HEK293 (cell line): ENCODE measurements at regions not wholly inside any gene's neighbourhood (a gene's known extent, or its start where the extent isn't known, plus 50 kb on each side); places are given as distances from the start of the nearest gene placed in this dataset.

ENCODE experiments used
- CTCF ChIA-PET: fragments of 350-600 bp; formaldehyde crosslinking; extraction: SDS; loops from one replicate; lab custom pipeline; 2021; ENCODE audit warnings: antibody characterized with exemption; lab: Yijun Ruan, JAX
- POLR2A ChIA-PET: fragments of 300-600 bp; formaldehyde crosslinking; extraction: SDS; loops from one replicate; lab custom pipeline; 2020; ENCODE audit warnings: antibody characterized with exemption, inconsistent platforms; lab: Yijun Ruan, JAX
- H3K27ac ChIP-seq: fragments of 200-500 bp; sonication (Bioruptor generic); 2 replicates; pipeline ENCODE4 v1.5.1; 2014; ENCODE audit warnings: low read depth, low read length, control low read depth, inconsistent platforms; ENCODE audit errors: extremely low read depth
- H3K36me3 ChIP-seq, 2 experiments: fragments of 200-500 bp in 1 of 2; sonication (Bioruptor generic) in 1 of 2; 1 replicate in 1 of 2; 2 replicates in 1 of 2; pipeline ENCODE4 v1.5.1; 2014 to 2017; ENCODE audit warnings: inconsistent platforms in 2 of 2, low read length in 2 of 2; ENCODE audit not compliant: control insufficient read depth in 2 of 2, insufficient read depth in 1 of 2
- H3K4me1 ChIP-seq: fragments of 200-500 bp; sonication (Bioruptor generic); 2 replicates; pipeline ENCODE4 v1.5.1; 2014; ENCODE audit warnings: mild to moderate bottlenecking, low read length, inconsistent platforms; ENCODE audit not compliant: control insufficient read depth, insufficient read depth
- H3K4me3 ChIP-seq: 2 replicates; pipeline ENCODE4 v1.5.1; 2011; ENCODE audit warnings: low read depth, mild to moderate bottlenecking, control low read depth, low read length, moderate library complexity
- H3K9me3 ChIP-seq: fragments of 200-500 bp; sonication (Bioruptor generic); 2 replicates; pipeline ENCODE4 v1.5.1; 2014; ENCODE audit warnings: low read depth, low read length, inconsistent platforms; ENCODE audit not compliant: control insufficient read depth, insufficient read depth
- AEBP2 ChIP-seq: fragments of 450-650 bp; formaldehyde crosslinking; IDR thresholded peaks from 2 replicates; pipeline ENCODE4 v1.5.1; 2016; ENCODE audit warnings: missing biosample characterization, missing genetic modification characterization, borderline replicate concordance
- CTCF ChIP-seq: fragments of 450-650 bp; formaldehyde crosslinking; IDR thresholded peaks from 2 replicates; pipeline ENCODE4 v1.5.1; 2016; ENCODE audit warnings: missing biosample characterization, missing genetic modification characterization
- GLI4 ChIP-seq: fragments of 450-650 bp; formaldehyde crosslinking; IDR thresholded peaks from 2 replicates; pipeline ENCODE4 v1.5.1; 2016; ENCODE audit warnings: missing biosample characterization, missing genetic modification characterization
- HOXA7 ChIP-seq: sonication (generic); formaldehyde crosslinking; IDR thresholded peaks from 2 replicates; pipeline ENCODE4 v1.8.1; 2022; ENCODE audit warnings: missing genetic modification reagents, borderline replicate concordance
- INSM2 ChIP-seq: fragments of 450-650 bp; formaldehyde crosslinking; IDR thresholded peaks from 2 replicates; pipeline ENCODE4 v1.5.1; 2016; ENCODE audit warnings: missing biosample characterization, missing genetic modification characterization
- KLF1 ChIP-seq: fragments of 450-650 bp; formaldehyde crosslinking; IDR thresholded peaks from 2 replicates; pipeline ENCODE4 v1.5.1; 2016; ENCODE audit warnings: missing biosample characterization, missing genetic modification characterization
- SP7 ChIP-seq: fragments of 450-650 bp; formaldehyde crosslinking; IDR thresholded peaks from 2 replicates; pipeline ENCODE4 v1.5.1; 2016; ENCODE audit warnings: missing biosample characterization, missing genetic modification characterization
- TRIM28 ChIP-seq: IDR thresholded peaks from 2 replicates; pipeline ENCODE4 v1.6.1; 2011; ENCODE audit warnings: low read length, control low read depth, borderline replicate concordance
- ZBTB11 ChIP-seq: fragments of 450-650 bp; formaldehyde crosslinking; conservative IDR thresholded peaks from 2 replicates; pipeline ENCODE4 v1.5.1; 2016; ENCODE audit warnings: low read depth, missing biosample characterization, missing genetic modification characterization
- ZEB2 ChIP-seq: fragments of 450-650 bp; formaldehyde crosslinking; IDR thresholded peaks from 2 replicates; pipeline ENCODE4 v1.5.1; 2016; ENCODE audit warnings: missing biosample characterization, missing genetic modification characterization
- ZFP3 ChIP-seq: fragments of 450-650 bp; formaldehyde crosslinking; IDR thresholded peaks from 2 replicates; pipeline ENCODE4 v1.5.1; 2016; ENCODE audit warnings: low read depth, missing biosample characterization, missing genetic modification characterization
- ZNF391 ChIP-seq: fragments of 450-650 bp; formaldehyde crosslinking; IDR thresholded peaks from 2 replicates; pipeline ENCODE4 v1.5.1; 2016; ENCODE audit warnings: low read depth, missing biosample characterization, missing genetic modification characterization, borderline replicate concordance
- ZNF433 ChIP-seq: fragments of 450-650 bp; formaldehyde crosslinking; IDR thresholded peaks from 2 replicates; pipeline ENCODE4 v1.5.1; 2016; ENCODE audit warnings: missing biosample characterization, missing genetic modification characterization, low read depth
- ZNF518A ChIP-seq: fragments of 450-650 bp; formaldehyde crosslinking; conservative IDR thresholded peaks from 2 replicates; pipeline ENCODE4 v1.5.1; 2016; ENCODE audit warnings: low read depth, missing biosample characterization, missing genetic modification characterization
- ZNF558 ChIP-seq: fragments of 450-650 bp; formaldehyde crosslinking; IDR thresholded peaks from 2 replicates; pipeline ENCODE4 v1.5.1; 2016; ENCODE audit warnings: missing biosample characterization, missing genetic modification characterization
- ZNF560 ChIP-seq: fragments of 450-650 bp; formaldehyde crosslinking; IDR thresholded peaks from 2 replicates; pipeline ENCODE4 v1.5.1; 2017; ENCODE audit warnings: missing biosample characterization, missing genetic modification characterization, borderline replicate concordance
- ZNF596 ChIP-seq: fragments of 450-650 bp; IDR thresholded peaks from 2 replicates; pipeline ENCODE4 v1.5.0; 2018; ENCODE audit warnings: missing biosample characterization, mild to moderate bottlenecking, missing genetic modification characterization, moderate library complexity
- ZNF654 ChIP-seq: fragments of 450-650 bp; formaldehyde crosslinking; IDR thresholded peaks from 2 replicates; pipeline ENCODE4 v1.5.1; 2016; ENCODE audit warnings: low read depth, missing biosample characterization, missing genetic modification characterization
- ZNF792 ChIP-seq: fragments of 450-650 bp; formaldehyde crosslinking; IDR thresholded peaks from 2 replicates; pipeline ENCODE4 v1.5.1; 2016; ENCODE audit warnings: missing biosample characterization, missing genetic modification characterization

- Histone ChIP-seq H3K36me3 (no peaks in the 10 kb centered on the region), H3K27ac (no peak overlapping the region), H3K4me3 (no peak overlapping the region), H3K4me1 (no peaks in the 10 kb centered on the region), H3K9me3 (no peaks in the 10 kb centered on the region)
- CTCF ChIA-PET, result no interaction called here
- TF ChIP-seq ZNF792 (tag by site-specific recombination), result no peak
- TF ChIP-seq ZBTB11 (tag by site-specific recombination), result no peak
- no peak for TF ChIP-seq SP7
- TF ChIP-seq TRIM28, result no peak
- TF ChIP-seq HOXA7 (CRISPR knock-in tag), result no peak
- no peak for TF ChIP-seq ZNF560 (tag by site-specific recombination)
- no peak for TF ChIP-seq ZNF654
- TF ChIP-seq ZEB2 (tag by site-specific recombination), result no peak
- TF ChIP-seq CTCF, result no peak
- no peak for TF ChIP-seq ZNF391
- no peak for TF ChIP-seq ZNF558 (tag by site-specific recombination)
- TF ChIP-seq KLF1 (tag by site-specific recombination), result no peak
- TF ChIP-seq AEBP2 (tag by site-specific recombination), result no peak
- TF ChIP-seq ZFP3 (tag by site-specific recombination), result no peak
- TF ChIP-seq ZNF433 (tag by site-specific recombination), result no peak
- no peak for TF ChIP-seq ZNF518A
- TF ChIP-seq INSM2 (tag by site-specific recombination), result no peak
- TF ChIP-seq ZNF596 (tag by site-specific recombination), result no peak
- TF ChIP-seq GLI4 (tag by site-specific recombination), result no peak
- POLR2A ChIA-PET, result no interaction called here
Observed at GRCh38 chr7:84297616-84298015, 103.0 kb upstream of the SEMA3A start.
